SU-DHL-6 (cell line): ENCODE measurements at regions not wholly inside any gene's neighbourhood (a gene's known extent, or its start where the extent isn't known, plus 50 kb on each side); places are given as distances from the start of the nearest gene placed in this dataset.

ENCODE experiments used
- H2AFZ ChIP-seq: fragments of 200-600 bp; sonication (generic); 2 replicates; pipeline ENCODE4 v1.6.1; 2014; ENCODE audit warnings: low read depth, mild to moderate bottlenecking, moderate library complexity, mixed read lengths, antibody characterized with exemption, low read length; ENCODE audit not compliant: severe bottlenecking
- H3F3A ChIP-seq: fragments of 200-600 bp; shearing (Covaris generic); 2 replicates; pipeline ENCODE4 v1.6.0; 2016; ENCODE audit warnings: antibody characterized with exemption, mild to moderate bottlenecking; ENCODE audit not compliant: insufficient read depth
- H3K27ac ChIP-seq: fragments of 200-600 bp; sonication (generic); 2 replicates; pipeline ENCODE4 v1.5.1; 2016; ENCODE audit warnings: low read depth, mild to moderate bottlenecking, low read length, moderate library complexity, mixed read lengths
- H3K27me3 ChIP-seq: fragments of 200-600 bp; sonication (generic), shearing (Covaris generic); 2 replicates; pipeline ENCODE4 v1.6.0; 2014; ENCODE audit warnings: mild to moderate bottlenecking, low read length
- H3K36me3 ChIP-seq: fragments of 200-600 bp; sonication (generic); 2 replicates; pipeline ENCODE4 v1.6.1; 2014; ENCODE audit warnings: mild to moderate bottlenecking, low read length, mixed read lengths
- H3K4me2 ChIP-seq: fragments of 300-600, 200-600 bp; shearing (Covaris generic), sonication (generic); 2 replicates; pipeline ENCODE4 v1.6.0; 2014; ENCODE audit warnings: low read length, low read depth, mild to moderate bottlenecking; ENCODE audit not compliant: poor library complexity, severe bottlenecking
- H3K4me3 ChIP-seq: fragments of 200-600 bp; sonication (generic); 2 replicates; pipeline ENCODE4 v1.5.1; 2014; ENCODE audit warnings: antibody characterized with exemption, low read length, mild to moderate bottlenecking, mixed read lengths; ENCODE audit not compliant: insufficient read depth, poor library complexity, severe bottlenecking
- H3K79me2 ChIP-seq: fragments of 200-600 bp; sonication (generic); 2 replicates; pipeline ENCODE4 v1.6.1; 2014; ENCODE audit warnings: mild to moderate bottlenecking, low read length, moderate library complexity; ENCODE audit not compliant: insufficient read depth
- H3K9ac ChIP-seq: fragments of 200-600 bp; sonication (generic); 2 replicates; pipeline ENCODE4 v1.7.0; 2014; ENCODE audit warnings: mild to moderate bottlenecking, low read length
- H3K9me2 ChIP-seq: fragments of 200-600 bp; sonication (generic); replicated peaks from 2 replicates; pipeline ENCODE4 v1.6.1; 2014; ENCODE audit warnings: low read length; ENCODE audit not compliant: insufficient read depth
- H3K9me3 ChIP-seq: fragments of 200-600 bp; sonication (generic); 2 replicates; pipeline ENCODE4 v1.6.1; 2014; ENCODE audit warnings: low read length, mixed read lengths; ENCODE audit not compliant: insufficient read depth
- H4K20me1 ChIP-seq: fragments of 200-600 bp; sonication (generic); 2 replicates; pipeline ENCODE4 v1.6.1; 2014; ENCODE audit warnings: low read depth, mild to moderate bottlenecking, antibody characterized with exemption, low read length, moderate library complexity, mixed read lengths
- EZH2phosphoT487 ChIP-seq: fragments of 200-600 bp; sonication (generic), shearing (Covaris generic); conservative IDR thresholded peaks from 2 replicates; pipeline ENCODE4 v1.6.1; 2018; ENCODE audit warnings: mild to moderate bottlenecking, antibody characterized with exemption, low read length, moderate library complexity, mixed read lengths
- TF ChIP-seq, protein P1 (sequence below): fragments of 200-600 bp; sonication (generic); IDR thresholded peaks from one replicate; pipeline ENCODE4 v1.5.1; 2017; ENCODE audit warnings: antibody characterized with exemption, mild to moderate bottlenecking, low read length, moderate library complexity; ENCODE audit not compliant: insufficient read depth, poor library complexity, severe bottlenecking

GRCh38 chr13:24630121-24630520 is 50.1 kb upstream of the ATP12A start:
- Histone ChIP-seq H3K4me2 (no peak overlapping the region), H3K27me3 (no peaks in the 10 kb centered on the region), H3K4me3 (no peak overlapping the region), H3K9me3 (no peaks in the 10 kb centered on the region), H3K36me3 (no peaks in the 10 kb centered on the region), H2AFZ (no peak overlapping the region), H3K9me2 (no peaks in the 10 kb centered on the region), H4K20me1 (no peaks in the 10 kb centered on the region), H3K27ac (no peak overlapping the region), H3K79me2 (no peaks in the 10 kb centered on the region), H3F3A (no peaks in the 10 kb centered on the region), H3K9ac (no peak overlapping the region)
- TF ChIP-seq EZH2phosphoT487 = no peak
- TF ChIP-seq, protein P1, sequence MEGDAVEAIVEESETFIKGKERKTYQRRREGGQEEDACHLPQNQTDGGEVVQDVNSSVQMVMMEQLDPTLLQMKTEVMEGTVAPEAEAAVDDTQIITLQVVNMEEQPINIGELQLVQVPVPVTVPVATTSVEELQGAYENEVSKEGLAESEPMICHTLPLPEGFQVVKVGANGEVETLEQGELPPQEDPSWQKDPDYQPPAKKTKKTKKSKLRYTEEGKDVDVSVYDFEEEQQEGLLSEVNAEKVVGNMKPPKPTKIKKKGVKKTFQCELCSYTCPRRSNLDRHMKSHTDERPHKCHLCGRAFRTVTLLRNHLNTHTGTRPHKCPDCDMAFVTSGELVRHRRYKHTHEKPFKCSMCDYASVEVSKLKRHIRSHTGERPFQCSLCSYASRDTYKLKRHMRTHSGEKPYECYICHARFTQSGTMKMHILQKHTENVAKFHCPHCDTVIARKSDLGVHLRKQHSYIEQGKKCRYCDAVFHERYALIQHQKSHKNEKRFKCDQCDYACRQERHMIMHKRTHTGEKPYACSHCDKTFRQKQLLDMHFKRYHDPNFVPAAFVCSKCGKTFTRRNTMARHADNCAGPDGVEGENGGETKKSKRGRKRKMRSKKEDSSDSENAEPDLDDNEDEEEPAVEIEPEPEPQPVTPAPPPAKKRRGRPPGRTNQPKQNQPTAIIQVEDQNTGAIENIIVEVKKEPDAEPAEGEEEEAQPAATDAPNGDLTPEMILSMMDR = no peak
